Stimulated activated memory B cell treated with anti-CD40 and anti-IgM and Interleukin-4, amounts not matched to agents 10 μg/mL and 1 μg/mL and 100 μg/mL, for 72 hours (primary cell): ENCODE measurements at regions not wholly inside any gene's neighbourhood (a gene's known extent, or its start where the extent isn't known, plus 50 kb on each side); places are given as distances from the start of the nearest gene placed in this dataset.
"Not testable (repeated sequence)": the region's sequence is repeated elsewhere in the genome, so short reads cannot be mapped to it uniquely, and the experiment has no call there.

Experiments used
- ATAC-seq: fragments of 150-1000 bp; cut with Tn5 transposase; 2 replicates; pipeline ENCODE4 v1.10.0; 2021
- H3K27ac Mint-ChIP-seq: one replicate; pipeline ENCODE4 v1.8.0; 2022; ENCODE audit warnings: mild to moderate bottlenecking, mixed read lengths
- H3K27me3 Mint-ChIP-seq: one replicate; pipeline ENCODE4 v1.8.0; 2022; ENCODE audit warnings: mixed read lengths
- H3K36me3 Mint-ChIP-seq: one replicate; pipeline ENCODE4 v1.8.0; 2022; ENCODE audit warnings: mixed read lengths
- H3K4me1 Mint-ChIP-seq: one replicate; pipeline ENCODE4 v1.8.0; 2022; ENCODE audit warnings: mixed read lengths
- H3K4me3 Mint-ChIP-seq: one replicate; pipeline ENCODE4 v1.8.0; 2022; ENCODE audit warnings: mild to moderate bottlenecking, moderate library complexity, mixed read lengths
- H3K9me3 Mint-ChIP-seq: one replicate; pipeline ENCODE4 v1.8.0; 2022; ENCODE audit warnings: mixed read lengths

DNA sequence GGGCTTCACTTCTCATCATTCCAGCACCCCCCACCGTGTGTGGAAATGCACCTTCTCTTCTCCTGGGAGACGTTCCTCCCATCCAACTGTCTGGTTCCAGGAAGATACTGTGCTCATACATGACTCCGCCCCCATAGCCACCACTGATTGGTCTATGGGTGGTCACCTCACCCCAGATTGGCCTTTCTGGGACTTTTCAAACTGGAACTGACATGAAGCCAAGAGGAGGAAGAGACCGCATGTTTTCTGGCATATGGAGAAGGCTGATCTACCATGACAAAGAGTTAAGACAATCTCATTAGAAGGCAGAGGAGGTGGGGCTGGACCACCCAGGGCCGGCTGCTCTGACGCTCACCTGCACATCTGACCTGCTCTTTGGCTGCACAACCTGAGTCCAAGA lies 294.2 kb downstream of the ADGRD1 start:
- H3K9me3 Mint-ChIP-seq, H3K4me1 Mint-ChIP-seq, H3K27ac Mint-ChIP-seq, H3K36me3 Mint-ChIP-seq, ATAC-seq, H3K4me3 Mint-ChIP-seq: not testable (repeated sequence)
- H3K27me3 Mint-ChIP-seq, result peaks cover 26% of the 10 kb centered on the region

DNA sequence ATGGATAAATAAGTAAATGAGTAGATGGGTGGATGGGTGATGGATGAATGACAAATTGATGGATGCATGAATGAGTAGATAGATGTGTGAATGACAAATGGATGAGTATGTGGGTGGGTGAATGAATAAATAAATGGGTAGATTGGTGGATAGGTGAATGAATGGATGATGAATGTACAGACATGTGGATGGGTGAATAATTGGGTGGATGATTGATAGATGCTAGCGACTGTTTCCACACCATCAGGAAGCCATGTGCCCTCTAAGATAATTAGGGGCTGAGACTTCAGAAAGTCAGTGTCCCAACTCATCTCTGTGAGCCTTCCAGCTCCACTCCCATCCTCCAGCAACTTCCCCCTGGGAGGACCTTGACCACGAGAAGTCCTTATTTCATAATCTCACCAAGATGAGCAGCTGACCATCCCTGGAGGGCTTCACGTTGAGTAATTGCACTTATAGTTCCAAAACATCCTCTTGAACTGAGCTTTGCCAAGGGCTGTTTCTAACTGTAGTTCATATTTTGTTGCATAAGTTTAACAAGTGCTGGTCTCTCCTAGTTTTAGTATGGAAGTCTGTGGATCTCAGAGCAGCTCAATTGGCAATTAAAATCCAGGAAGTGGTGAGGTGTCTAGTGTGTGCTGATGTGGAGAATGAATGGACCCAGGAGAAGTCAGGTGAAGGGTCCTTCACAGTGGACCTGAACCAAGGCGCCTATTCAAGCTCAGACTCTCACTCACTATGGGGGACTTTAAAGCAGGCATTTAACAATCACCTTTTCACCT lies 295.7 kb downstream of the ADGRD1 start:
- Mint-ChIP-seq H3K4me3 (no peak overlapping the region), H3K4me1 (no peaks in the 10 kb centered on the region), H3K36me3 (no peaks in the 10 kb centered on the region), H3K27me3 (peaks cover 26% of the 10 kb centered on the region), H3K9me3 (no peaks in the 10 kb centered on the region), H3K27ac (no peak overlapping the region)
- ATAC-seq, result no peak

DNA sequence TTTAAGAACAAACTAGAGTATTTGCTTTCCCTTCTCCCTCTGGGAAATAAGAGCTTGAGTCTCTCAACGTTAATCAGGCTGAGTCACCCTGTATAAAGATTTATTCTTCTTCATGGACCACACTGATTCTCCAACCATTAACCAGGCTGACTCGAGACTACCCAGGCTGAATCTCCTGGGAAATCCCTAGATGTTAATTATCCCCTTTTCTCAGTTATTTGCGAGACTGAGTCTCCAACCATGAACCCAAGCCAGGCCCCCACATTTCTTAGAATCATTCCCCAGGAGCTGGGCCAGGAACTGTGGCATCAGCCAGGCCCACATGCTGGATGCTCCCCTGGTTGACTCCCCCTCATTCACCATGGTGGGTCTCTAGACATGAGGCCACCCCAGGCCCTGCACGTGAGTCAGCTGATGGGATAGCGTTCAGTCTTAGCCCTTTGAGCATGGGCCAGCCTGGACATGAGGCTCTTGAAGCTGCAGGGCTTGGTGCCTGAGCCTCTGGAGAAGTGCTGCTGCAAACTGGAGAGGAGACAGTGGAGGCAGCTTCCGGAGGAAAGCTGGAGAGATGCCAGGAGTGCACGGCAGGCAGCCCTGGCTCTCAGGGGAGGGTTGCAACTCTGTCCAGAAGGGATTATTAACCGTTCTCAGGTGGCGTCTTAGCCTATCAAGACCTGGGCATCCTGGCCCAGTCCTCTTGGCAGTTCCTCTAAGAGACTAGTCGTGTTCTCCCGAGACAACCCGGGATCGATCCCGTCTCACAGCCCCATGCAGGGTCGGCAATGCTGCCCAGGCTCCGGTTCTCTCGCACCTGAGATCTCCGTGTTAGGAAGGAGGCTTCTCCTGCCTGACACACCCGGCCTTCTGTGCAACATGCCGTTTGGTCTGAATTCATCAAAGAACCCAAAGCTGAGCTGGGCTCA lies 296.6 kb downstream of the ADGRD1 start:
- Mint-ChIP-seq H3K27ac (no peak overlapping the region), H3K27me3 (peaks cover 26% of the 10 kb centered on the region), H3K4me3 (no peak overlapping the region), H3K4me1 (no peaks in the 10 kb centered on the region), H3K36me3 (no peaks in the 10 kb centered on the region), H3K9me3 (no peaks in the 10 kb centered on the region)
- ATAC-seq, result no peak

DNA sequence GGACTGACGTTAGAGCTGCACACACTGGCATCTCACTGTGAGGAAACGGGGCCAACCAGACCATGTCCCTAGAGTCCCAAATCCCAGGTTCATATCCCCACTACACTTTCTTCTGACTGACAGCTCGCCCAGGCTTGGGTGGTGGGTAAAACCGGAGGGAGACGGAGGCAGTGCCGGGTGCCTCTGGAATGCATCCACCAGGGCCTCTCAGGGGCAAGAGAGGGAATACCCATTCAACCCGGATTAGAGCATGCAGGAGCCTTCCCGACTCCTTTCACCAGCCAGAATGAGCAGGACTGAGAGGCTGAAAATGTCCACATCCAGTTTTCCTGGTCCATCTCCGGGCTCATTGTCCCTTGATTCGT lies 297.2 kb downstream of the ADGRD1 start:
- Mint-ChIP-seq H3K27ac (no peak overlapping the region), H3K27me3 (peaks cover 25% of the 10 kb centered on the region), H3K36me3 (no peaks in the 10 kb centered on the region), H3K4me3 (no peak overlapping the region), H3K9me3 (no peaks in the 10 kb centered on the region), H3K4me1 (no peaks in the 10 kb centered on the region)
- ATAC-seq, result no peak

DNA sequence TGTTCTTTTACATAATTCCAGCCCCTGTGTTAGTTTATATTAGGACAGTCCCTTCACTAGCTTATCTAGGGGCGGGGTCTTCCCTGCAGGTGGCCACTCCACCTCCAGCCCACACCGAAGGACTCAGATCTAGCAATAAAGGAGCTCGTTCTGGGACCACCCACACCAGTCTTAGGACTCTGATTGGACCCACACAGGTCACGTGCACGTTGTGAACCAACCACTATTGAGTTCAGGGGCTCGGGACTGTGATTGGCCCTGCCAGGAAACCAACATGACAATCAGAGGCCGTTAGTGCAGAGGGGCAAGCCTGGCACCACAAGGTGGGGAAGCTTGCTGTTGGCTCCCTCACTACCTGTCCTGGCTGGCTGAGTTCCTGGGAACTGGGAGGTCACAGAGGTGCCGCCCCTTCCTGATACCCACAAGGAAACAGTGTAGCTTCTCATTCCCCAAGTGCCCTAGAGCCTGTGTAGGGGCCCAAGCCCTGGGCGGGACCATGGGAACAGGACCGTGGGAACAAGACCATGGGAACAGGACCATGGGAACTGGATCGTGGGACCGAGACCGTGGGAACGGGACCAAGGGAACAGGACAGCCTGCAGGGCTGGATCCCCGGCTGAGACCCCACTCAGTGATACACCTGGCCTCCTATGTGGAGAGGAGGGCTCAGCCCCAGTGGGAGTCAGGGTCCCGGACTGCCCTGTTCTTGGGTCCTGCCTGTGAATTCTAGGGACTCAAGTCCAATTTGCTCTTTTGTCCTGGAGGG lies 297.8 kb downstream of the ADGRD1 start:
- no peak for ATAC-seq
- H3K9me3 Mint-ChIP-seq, result no peaks in the 10 kb centered on the region
- H3K36me3 Mint-ChIP-seq, result no peaks in the 10 kb centered on the region
- no peaks in the 10 kb centered on the region for H3K4me1 Mint-ChIP-seq
- H3K27me3 Mint-ChIP-seq, result peaks cover 19% of the 10 kb centered on the region
- no peak overlapping the region for H3K27ac Mint-ChIP-seq
- H3K4me3 Mint-ChIP-seq, result no peak overlapping the region

DNA sequence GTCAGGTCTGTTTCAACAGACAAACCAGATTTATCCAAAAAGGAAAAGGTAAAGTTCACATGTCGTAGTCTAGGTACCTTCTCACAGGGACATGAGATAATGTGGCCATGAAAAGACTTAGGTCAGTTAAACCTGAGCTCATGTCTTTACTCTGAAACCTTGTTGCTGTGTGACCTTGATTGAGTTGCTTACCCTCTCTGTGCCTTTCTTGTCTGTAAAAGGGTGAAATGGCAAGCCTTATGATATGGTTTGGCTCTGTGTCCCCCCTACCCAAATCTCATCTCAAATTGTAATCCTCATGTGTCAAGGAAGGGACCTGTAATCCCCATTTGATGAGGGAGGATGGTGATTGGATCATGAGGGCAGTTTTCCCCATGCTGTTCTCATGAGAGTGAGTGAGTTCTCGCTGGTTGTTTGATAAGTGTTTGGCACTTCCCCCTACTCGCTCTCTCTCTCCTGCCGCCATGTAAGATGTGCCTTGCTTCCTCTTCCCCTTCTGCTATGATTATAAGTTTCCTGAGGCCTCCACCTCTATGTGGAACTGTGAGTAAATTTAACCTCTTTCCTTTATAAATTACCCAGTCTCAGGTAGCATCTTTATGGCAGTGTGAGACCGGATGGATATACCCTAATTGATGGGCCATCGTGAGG lies 299.8 kb downstream of the ADGRD1 start:
- no peaks in the 10 kb centered on the region for H3K4me1 Mint-ChIP-seq
- H3K36me3 Mint-ChIP-seq, result no peaks in the 10 kb centered on the region
- no peak overlapping the region for H3K27ac Mint-ChIP-seq
- no peaks in the 10 kb centered on the region for H3K9me3 Mint-ChIP-seq
- peaks cover 9% of the 10 kb centered on the region for H3K27me3 Mint-ChIP-seq
- no peak for ATAC-seq
- no peak overlapping the region for H3K4me3 Mint-ChIP-seq

DNA sequence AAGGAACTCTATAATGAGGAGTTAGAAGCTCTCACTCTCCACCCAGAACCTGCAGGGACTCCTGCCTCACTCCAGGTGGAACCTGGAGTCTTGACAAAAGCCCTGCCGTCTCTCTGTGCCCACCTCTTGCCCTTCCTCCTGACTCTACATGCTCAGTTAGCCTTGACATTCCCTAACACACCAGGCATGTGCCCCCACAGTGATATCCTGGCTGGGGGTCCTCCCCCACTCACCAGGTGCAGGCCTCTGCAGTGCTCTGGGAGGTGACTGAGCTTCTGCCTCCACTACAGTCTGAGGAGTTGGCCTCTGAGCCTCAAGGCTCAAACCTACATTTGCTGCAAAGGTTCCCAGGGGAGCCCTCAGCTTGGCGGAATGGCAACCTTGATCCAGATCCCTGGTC lies 300.7 kb downstream of the ADGRD1 start:
- H3K4me3 Mint-ChIP-seq, result no peak overlapping the region
- peaks cover 8% of the 10 kb centered on the region for H3K9me3 Mint-ChIP-seq
- H3K36me3 Mint-ChIP-seq, result no peaks in the 10 kb centered on the region
- ATAC-seq, result no peak
- H3K4me1 Mint-ChIP-seq, result no peaks in the 10 kb centered on the region
- H3K27me3 Mint-ChIP-seq, result peaks cover 18% of the 10 kb centered on the region
- no peak overlapping the region for H3K27ac Mint-ChIP-seq

DNA sequence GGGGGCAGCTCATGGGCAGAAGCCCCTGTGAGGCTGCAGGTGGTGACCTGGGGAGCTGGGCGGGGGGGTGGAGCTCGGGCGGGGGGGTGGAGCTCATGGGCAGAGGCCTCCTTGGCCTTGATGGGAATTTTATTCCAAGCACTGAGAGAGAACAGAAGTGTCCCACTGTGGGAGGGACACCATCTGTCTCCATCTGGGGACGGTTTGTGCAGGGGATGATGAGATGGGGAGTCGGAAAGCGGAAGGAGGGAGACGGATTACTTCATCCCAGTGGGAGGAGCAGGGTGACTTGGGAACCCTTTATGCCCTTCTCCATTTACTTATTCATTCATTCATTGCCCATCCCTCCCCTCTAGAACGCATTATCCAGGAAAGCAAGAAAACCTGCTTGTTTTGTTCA lies 304.7 kb downstream of the ADGRD1 start:
- Mint-ChIP-seq H3K4me1 (no peaks in the 10 kb centered on the region), H3K27me3 (peaks cover 20% of the 10 kb centered on the region), H3K9me3 (peaks cover 13% of the 10 kb centered on the region), H3K36me3 (no peaks in the 10 kb centered on the region), H3K27ac (no peak overlapping the region), H3K4me3 (no peak overlapping the region)
- ATAC-seq, result no peak

DNA sequence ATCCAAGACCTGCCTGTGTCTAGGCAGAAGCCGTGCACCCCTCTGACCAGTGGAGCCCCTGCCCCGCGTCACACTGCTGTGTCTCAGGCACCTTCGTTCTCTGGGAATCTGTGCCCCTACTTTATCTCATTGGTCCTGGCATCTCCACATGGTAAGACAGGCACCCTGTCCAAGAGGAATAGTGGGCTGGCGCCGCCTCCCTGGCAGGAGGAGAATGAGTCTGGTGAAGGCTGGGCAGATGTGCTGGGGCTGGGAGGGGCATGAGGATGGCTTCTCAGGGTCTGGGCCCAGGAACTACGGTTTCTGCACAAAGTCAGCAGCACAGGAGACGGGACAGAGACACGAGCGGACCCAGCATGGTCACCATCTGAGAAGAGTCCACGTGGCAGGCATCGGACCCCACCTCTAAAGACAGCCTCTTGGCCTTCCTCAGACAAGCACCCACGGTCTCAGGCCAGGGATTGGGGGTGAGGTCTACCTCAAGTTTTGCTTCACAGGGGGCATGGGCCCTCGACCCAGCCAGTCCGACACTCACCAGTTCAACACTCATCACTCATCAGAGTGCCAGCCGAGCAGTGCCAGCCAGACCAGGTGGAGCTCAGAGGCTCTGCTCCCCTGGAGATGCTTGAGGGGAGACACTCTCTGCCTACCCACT lies 306.7 kb downstream of the ADGRD1 start:
- Mint-ChIP-seq H3K4me3 (no peak overlapping the region), H3K36me3 (no peaks in the 10 kb centered on the region), H3K4me1 (no peaks in the 10 kb centered on the region), H3K27me3 (peaks cover 20% of the 10 kb centered on the region), H3K9me3 (peaks cover 13% of the 10 kb centered on the region), H3K27ac (no peak overlapping the region)
- ATAC-seq, result peak; percentile 37

DNA sequence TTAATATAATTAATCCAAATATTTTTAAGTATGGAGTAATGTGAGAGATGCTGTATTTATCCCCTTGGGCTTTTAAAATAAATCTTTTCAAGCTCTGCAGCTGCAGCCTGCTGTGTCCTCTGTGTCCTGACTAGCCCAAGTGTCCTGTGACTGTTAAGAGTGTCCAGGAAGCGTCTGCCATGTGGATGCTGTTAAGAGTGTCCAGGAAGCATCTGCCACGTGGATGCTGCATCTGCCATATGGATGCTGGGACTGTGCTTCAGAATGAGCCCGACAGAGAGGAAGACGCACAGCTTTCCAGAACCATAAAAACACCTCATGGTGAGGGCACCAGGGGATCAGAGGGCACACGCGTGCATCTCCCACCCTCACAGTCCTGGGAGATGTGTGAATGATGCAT lies 307.2 kb downstream of the ADGRD1 start:
- peaks cover 13% of the 10 kb centered on the region for H3K9me3 Mint-ChIP-seq
- no peak overlapping the region for H3K4me3 Mint-ChIP-seq
- no peak overlapping the region for H3K27ac Mint-ChIP-seq
- peaks cover 20% of the 10 kb centered on the region for H3K27me3 Mint-ChIP-seq
- no peaks in the 10 kb centered on the region for H3K36me3 Mint-ChIP-seq
- no peak for ATAC-seq
- no peaks in the 10 kb centered on the region for H3K4me1 Mint-ChIP-seq

DNA sequence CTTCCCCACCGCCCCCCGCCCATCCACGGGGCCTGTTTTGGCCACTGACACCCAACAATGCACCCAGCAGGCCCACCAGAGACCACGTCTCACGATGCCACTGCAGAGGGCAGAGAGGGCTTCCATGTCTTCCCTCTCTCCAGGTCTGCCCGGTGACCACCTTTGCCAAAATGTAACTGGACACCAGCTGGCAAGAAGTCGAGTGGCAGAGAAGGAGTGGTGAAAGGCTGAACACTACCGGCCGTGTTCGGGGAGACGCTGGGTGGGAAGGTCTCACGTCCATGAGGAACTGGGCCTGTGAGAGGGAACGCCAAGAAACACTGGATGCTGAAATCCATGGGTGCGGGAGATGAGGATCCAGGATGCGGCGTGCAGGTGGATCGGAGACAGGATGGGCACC lies 308.2 kb downstream of the ADGRD1 start:
- Mint-ChIP-seq H3K36me3 (no peaks in the 10 kb centered on the region), H3K4me3 (no peak overlapping the region), H3K27me3 (peaks cover 18% of the 10 kb centered on the region), H3K9me3 (peaks cover 13% of the 10 kb centered on the region), H3K27ac (no peak overlapping the region), H3K4me1 (no peaks in the 10 kb centered on the region)
- no peak for ATAC-seq

DNA sequence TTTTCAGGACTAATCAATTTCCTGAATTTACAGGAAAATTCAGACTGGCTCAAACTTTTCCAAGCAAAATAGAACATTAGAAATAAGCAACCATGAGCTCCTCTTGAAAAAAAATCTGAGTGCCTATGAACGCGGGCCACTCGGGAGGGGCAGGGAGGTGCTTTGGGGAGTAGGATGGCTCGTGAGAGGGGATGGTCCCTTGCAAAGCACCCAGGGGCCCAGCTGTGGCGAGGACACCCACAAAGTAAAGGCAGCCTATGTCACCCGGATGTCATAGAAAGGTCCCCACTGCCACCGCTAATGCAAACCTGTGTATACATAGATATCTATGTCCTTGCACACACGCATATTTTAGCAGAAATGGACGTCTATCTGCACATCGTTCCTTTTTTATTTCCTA lies 309.9 kb downstream of the ADGRD1 start:
- ATAC-seq, result no peak
- H3K27ac Mint-ChIP-seq, result no peak overlapping the region
- H3K27me3 Mint-ChIP-seq, result peaks cover 10% of the 10 kb centered on the region
- no peaks in the 10 kb centered on the region for H3K4me1 Mint-ChIP-seq
- H3K9me3 Mint-ChIP-seq, result peaks cover 12% of the 10 kb centered on the region
- H3K4me3 Mint-ChIP-seq, result no peak overlapping the region
- no peaks in the 10 kb centered on the region for H3K36me3 Mint-ChIP-seq

DNA sequence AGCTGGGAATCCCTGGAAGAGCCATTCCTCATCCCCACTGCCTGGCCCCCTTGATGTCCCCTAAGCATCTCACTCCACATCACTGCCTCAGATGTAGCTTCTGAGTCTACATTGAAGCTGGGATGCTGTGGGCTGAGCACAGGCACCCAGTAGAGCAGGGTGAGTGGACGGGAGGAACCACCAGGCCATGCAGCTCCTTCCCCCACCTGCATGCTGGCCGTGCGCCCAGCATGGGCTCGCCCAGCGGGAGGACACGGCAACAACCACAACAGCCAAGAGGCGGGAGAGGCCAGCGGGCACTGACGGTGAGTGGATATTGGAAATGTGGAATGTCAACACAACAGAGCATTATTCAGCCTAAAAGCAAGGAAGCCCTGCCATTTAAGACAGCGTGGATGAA lies 310.9 kb downstream of the ADGRD1 start:
- Mint-ChIP-seq H3K27ac (no peak overlapping the region), H3K4me3 (no peak overlapping the region)

DNA sequence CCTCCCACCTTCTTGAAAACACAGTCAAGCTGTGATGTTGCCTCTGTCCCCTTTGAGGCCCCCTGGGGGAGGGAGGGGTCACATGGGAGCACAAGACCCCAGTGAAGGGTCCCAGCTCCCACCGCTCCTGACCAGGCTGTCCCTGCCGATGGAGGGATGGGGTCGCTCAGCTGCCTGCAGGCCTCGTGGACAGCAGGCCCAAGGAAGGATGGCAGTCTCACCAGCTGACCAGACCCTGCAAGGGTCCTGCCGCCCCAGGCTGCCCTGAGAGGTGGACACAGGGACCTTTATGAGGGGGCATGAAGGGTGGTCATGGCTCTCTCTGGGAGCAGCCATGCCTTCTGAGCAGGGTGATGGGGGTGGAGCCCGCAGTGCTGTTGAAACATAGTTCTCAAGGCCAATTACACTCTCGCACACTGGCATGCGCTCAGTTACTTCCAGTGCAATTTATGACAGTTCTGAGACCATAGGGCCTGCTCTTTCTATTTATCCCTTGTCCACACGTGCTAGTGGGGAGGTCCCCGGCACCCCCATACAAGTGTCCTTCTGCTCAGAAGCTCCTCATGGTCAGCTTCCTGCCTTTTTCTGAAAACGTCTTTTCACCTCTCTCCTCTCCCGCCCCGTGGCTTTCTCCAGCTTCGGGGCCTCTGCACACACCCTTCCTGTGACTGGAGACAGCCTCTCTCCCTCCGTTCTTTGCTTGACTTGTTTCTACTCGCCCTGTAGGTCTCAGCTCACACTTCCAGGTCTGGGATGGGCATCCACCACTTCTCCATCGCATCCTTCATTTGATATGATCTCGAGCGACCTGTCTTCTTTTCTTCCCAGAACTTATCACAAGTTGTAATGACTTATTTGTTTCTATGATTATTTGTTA lies 313.1 kb downstream of the ADGRD1 start:
- H3K4me1 Mint-ChIP-seq, result no peaks in the 10 kb centered on the region
- no peak overlapping the region for H3K27ac Mint-ChIP-seq
- no peaks in the 10 kb centered on the region for H3K27me3 Mint-ChIP-seq
- no peaks in the 10 kb centered on the region for H3K9me3 Mint-ChIP-seq
- H3K4me3 Mint-ChIP-seq, result no peak overlapping the region
- ATAC-seq, result no peak
- H3K36me3 Mint-ChIP-seq, result no peaks in the 10 kb centered on the region

More for the DNA sequence above, 310.9 kb downstream of the ADGRD1 start:
- Mint-ChIP-seq H3K36me3 (no peaks in the 10 kb centered on the region), H3K4me1 (no peaks in the 10 kb centered on the region), H3K9me3 (peaks cover 3% of the 10 kb centered on the region), H3K27me3 (no peaks in the 10 kb centered on the region)
- no peak for ATAC-seq
